ENCODE measurements at regions not wholly inside any gene's neighbourhood (a gene's known extent, or its start where the extent isn't known, plus 50 kb on each side); places are given as distances from the start of the nearest gene placed in this dataset.

- TF ChIP-seq CTCF (IDR thresholded peaks at IDR 0.05), result no peak
Observed at GRCh38 chr4:177006331-177006730, 213.6 kb upstream of the VEGFC start.

DNA sequence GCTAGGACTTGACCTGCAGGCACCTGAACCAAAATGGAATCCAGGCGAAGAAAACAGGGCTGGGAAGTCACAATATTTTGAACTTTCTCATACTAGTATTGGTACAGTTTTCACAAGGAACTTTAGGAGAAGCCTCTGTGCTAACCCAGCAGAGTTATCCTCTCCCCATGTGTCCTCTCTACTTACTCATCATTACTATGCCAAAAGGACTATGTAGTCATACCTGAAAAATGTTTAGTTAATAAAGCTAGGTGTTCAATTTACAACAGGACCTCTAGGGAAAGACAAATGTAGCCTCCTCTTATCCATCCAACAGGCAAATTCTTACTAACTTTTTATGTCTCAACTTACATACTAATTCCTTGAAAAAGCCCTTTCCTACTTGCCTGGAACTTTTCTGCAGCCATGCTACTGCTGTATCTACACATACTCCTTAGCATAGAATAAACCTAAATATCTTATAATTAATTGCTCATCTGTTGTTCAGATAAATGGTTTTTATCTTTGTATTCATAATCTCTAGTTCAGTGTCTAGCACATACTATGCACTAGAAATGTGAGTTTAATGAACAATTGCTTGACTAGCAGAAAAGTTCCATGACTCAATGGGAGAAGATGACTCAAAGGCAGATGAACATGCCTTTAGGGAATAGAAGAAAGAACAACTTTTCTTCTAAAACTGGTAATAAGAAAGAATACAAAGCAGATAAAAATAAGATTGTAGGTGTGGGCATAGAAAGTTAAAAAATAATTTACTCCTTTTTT is 215.5 kb upstream of the VEGFC start:
- TF ChIP-seq CTCF (IDR thresholded peaks at IDR 0.05), result no peak

DNA sequence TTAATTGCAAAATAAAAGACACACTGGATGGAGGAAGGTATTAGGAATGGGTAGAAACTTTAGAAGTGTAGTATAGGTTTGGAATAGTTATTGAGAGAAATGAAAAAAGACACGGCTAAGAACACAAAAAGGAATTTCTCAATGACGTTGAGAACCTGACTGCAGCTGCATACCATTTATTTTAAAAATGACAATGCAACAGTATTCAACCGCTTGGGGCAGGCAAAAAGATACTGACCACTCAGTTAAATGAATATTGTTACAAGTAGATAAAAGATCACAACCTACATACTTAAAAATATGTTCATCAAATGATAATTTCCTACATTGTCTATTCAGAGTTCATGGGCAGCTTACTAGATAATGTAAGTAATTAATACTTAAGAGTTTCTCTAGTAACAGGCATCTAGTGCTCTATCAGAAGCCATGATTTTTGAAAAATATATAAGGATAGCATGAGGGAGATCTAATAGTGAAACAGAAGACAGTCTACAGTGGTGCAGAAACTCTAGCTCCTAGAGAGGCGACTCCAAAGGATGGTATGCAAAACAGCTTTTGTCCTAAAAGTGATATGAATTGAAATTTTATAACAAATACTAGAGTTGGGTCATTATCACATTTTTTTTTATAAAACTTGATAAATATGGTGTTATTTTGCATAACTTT is 216.2 kb upstream of the VEGFC start:
- no peak for TF ChIP-seq CTCF (IDR thresholded peaks at IDR 0.05)

- no peak for TF ChIP-seq CTCF (IDR thresholded peaks at IDR 0.05)
Observed at GRCh38 chr4:177010418-177010817, 217.7 kb upstream of the VEGFC start.

- no peak for TF ChIP-seq CTCF (IDR thresholded peaks at IDR 0.05)
Observed at GRCh38 chr4:177012918-177013545, 220.3 kb upstream of the VEGFC start.

GRCh38 chr4:177016541-177017141 is 223.9 kb upstream of the VEGFC start:
- no peak for TF ChIP-seq CTCF (IDR thresholded peaks at IDR 0.05)

DNA sequence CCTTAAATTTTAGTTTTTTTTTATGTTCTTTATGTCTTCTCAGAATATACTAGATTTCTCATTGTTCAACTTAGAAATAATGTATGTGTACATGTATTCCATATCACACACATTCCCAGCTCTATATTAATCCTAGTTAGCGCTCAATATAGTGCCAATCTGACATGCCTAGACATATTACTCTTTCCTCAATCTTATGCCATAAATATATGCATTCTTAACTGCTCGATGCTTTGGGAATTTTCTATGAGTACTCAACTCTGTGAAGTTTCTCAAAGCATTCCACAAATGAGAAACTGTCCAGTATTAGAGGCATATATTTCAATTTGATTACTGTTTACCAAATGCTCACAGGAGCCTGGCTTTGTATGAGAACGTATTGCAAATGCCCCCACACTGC is 231.2 kb upstream of the VEGFC start:
- TF ChIP-seq CTCF (IDR thresholded peaks at IDR 0.05), result no peak

Data from LNCAP (cell line).